Peyer's patch (tissue), 4 donors: ENCODE measurements at regions not wholly inside any gene's neighbourhood (a gene's known extent, or its start where the extent isn't known, plus 50 kb on each side); places are given as distances from the start of the nearest gene placed in this dataset.

Experiments
- CTCF ChIP-seq, 6 experiments: fragments of 450-650 bp in 4 of 6; fragments of 200-600 bp in 2 of 6; sonication (generic) in 1 of 6; IDR thresholded peaks; one replicate each; pipeline ENCODE4 v1.5.1; 2017 to 2019; ENCODE audit warnings: antibody characterized with exemption in 6 of 6, mild to moderate bottlenecking in 3 of 6, moderate library complexity in 1 of 6
- POLR2A ChIP-seq, 2 donors: fragments of 450-650 bp; IDR thresholded peaks; one replicate each; pipeline ENCODE4 v1.5.1; 2017; ENCODE audit warnings: antibody characterized with exemption in 2 of 2, mild to moderate bottlenecking in 2 of 2, moderate library complexity in 2 of 2

- TF ChIP-seq POLR2A (IDR thresholded peaks at IDR 0.05): no peak
- no peak for TF ChIP-seq CTCF (IDR thresholded peaks at IDR 0.05)
Measured at GRCh38 chr17:12269751-12270150, 249.1 kb downstream of the MAP2K4 start.
